HG03342 (cell line): ENCODE measurements at regions not wholly inside any gene's neighbourhood (a gene's known extent, or its start where the extent isn't known, plus 50 kb on each side); places are given as distances from the start of the nearest gene placed in this dataset.
A peak's percentile ranks its signal among the peaks of the same experiment; 100 is the strongest.

Experiments used
- ATAC-seq: cut with Tn5 transposase; IDR thresholded peaks from one replicate; pipeline ENCODE4 v1.9.1; 2021; ENCODE audit warnings: mild to moderate bottlenecking, moderate library complexity; ENCODE audit not compliant: unreplicated experiment

GRCh38 chr1:83813576-83813975, 185.4 kb downstream of the TTLL7 start:
- no peak for ATAC-seq

DNA sequence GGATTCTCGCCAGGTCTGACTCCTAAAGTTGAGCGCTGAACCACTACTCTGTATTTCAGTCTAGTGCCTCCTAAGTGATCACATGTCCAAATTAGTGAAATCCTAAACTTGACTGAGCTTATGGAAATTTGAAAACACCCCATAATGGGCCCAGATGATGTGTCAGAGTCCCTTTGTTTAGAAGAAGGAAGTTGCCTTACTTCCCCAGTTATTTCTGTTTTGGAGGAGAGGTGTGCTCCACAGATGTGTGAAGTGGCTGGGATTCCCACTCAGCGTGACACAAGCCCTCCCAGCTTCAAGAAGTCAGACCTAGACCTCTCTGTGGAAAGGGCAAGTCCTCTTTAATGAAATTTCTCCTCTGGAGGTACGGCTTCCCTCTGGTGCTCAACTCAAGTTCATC, 188.8 kb downstream of the TTLL7 start:
- no peak for ATAC-seq

- ATAC-seq = no peak
These were observed 190.4 kb downstream of the TTLL7 start for GRCh38 chr1:83808536-83808935.

- ATAC-seq = no peak
These were observed 191.1 kb downstream of the TTLL7 start for GRCh38 chr1:83807821-83808220.

DNA sequence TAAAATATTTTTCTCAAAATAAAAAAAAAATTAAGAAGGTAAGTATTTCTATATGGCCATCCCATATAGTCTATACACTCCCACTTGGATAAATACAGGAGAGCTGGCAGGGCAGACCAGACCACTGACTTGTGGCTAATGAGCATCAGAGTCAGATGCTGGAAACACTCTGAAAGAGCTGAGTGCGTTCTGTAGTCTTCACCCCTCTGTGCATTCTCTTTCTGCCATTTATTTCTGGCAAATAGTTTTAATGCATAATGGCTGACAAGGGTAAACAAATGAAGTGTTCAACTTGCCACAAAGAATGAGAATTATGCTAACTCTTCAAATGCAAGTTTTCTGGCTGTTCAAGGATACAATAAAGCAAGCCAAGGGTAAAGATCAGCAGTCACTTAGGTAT, 191.7 kb downstream of the TTLL7 start:
- no peak for ATAC-seq

- no peak for ATAC-seq
These were observed 193.0 kb downstream of the TTLL7 start for GRCh38 chr1:83805921-83806320.

DNA sequence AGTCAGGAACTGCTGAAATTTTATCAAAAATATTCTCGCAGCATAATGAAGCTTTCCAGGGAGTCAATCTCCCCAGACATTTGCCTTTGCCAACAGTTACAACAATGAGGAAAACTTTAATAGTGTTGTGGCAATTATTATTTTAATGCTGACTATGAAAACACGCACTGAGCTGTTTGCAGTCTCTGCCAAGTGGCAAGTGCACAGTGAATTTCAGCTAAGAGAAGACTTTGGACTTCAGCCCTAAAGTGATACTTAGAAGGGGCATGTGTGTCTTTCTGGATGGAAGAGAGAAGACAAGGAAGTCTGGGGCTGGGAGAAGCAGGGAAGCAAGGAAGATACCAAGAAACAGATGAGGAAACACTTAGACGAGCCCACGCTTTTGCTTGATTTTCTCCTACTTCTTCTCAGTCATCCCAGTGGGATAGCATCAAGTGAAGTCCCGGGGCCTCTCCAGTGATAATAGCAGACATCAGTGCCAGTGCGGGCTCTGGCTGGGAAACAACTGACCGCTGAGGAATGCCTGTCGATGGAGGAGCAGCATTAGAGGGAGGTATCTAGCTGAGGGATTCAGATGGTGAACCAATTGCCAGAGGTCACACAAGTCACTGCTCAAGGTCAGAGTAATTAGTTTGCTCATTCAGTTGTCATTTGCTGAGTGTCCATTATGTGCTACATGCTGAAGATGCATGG, 196.3 kb downstream of the TTLL7 start:
- ATAC-seq = no peak

- no peak for ATAC-seq
These were observed 196.9 kb downstream of the TTLL7 start for GRCh38 chr1:83802023-83802422.

DNA sequence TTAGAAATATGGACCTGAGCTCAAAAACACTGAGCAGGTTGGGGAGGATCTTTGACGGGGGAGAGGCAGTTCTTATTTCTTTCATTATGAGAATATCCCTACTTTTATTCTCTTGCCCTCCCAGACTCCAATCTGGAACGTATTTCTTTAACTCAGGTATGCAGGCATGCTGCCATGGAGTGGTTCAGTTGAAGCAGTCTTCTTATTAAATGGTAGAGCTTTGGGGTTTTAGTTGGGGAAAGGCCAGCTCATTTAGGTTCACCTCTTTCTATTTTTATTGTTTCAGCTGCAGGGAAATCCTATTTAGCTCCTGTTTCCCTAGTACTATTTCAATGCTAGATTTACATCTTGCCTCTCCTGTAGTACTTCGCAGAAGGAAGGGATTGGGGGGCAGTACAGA, 198.9 kb downstream of the TTLL7 start:
- no peak for ATAC-seq

GRCh38 chr1:83799594-83799993, 199.3 kb downstream of the TTLL7 start:
- no peak for ATAC-seq

GRCh38 chr1:83798965-83799364, 200.0 kb downstream of the TTLL7 start:
- ATAC-seq = no peak

DNA sequence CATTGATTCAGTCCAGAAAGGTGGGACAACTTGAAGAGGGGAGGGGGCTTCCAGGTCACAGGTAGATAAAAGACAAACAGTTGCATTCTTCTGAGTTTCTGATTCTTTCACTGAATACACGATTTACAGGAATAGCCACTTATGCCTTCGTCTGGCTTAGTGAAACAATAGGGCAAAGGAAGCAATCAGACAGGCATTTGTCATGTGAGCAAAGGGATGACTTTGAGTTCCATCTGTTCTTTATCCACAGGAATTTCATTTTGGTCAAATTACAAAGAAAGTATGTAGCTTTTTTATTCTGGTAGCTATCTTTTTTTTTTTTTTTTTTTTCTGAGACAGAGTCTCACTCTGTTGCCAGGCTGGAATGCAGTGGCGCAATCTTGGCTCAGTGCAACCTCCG, 202.5 kb downstream of the TTLL7 start:
- no peak for ATAC-seq

DNA sequence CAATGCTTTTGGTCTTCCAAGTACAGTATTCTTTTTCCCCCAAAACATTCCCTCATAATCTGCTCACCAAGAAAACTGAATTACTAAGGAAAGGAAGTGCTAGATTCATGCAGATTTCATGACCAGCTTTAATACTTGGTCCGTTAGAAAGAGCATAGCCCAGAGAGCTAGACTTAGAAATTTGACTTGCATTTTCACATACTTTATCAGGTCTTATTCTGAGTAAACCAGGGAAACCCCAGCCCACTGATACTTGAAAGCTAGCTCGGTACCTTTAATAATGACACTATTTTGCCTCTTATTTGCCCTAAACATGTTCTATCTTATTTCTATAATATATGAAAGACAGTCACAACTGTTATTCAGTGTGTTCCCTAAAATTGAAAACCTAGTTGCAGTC, 204.5 kb downstream of the TTLL7 start:
- peak; percentile 70 for ATAC-seq

DNA sequence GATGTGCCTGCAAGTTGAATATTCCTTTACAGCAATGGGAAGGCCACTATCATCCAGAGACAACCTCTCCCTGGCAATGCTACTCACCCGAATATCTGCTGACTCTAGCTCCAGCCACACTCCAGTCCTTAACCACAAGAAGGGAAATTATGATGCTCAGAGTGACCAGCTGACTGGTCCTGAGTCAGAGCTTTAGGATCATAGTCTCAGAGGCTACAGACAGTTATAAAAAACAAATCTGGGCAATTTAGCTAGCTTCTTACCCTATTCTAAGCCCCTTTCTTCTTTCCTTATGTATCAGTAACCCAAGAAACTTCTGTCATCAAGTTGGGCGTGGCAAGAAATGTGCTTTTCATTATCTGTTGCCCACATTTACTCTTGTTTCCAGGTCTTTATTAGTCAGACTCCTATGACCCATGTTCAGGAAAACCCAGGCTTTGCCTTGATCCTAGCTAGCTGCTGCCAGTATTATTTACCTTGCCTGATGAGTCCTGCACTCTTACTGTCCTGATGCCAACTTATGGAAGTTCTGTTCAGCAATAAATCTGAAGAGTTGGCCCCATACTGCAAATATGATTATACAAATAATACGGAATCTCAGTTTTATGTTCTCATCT, 207.0 kb downstream of the TTLL7 start:
- no peak for ATAC-seq

DNA sequence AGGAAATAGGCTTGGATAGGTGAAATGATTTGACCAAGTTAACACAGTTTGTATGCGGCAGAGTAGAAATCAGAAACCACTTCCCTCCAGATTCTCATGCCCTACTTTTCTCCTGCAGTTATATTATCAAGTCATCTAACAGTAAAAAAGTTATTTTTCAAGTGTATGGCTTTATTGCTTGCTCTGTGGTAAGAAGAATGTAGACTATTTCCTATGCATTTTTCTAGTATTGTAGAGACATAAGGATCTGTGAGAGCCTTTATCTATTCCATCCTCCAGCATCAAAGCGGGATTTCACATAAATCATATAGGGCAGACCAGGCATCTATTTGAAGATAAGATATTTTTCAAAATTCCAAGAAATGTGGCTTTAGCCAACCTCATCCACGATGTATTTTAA, 208.5 kb downstream of the TTLL7 start:
- no peak for ATAC-seq

GRCh38 chr1:83787246-83787998, 211.5 kb downstream of the TTLL7 start:
- no peak for ATAC-seq

- no peak for ATAC-seq
These were observed 217.3 kb downstream of the TTLL7 start for GRCh38 chr1:83781667-83782066.

- no peak for ATAC-seq
These were observed 219.4 kb downstream of the TTLL7 start for GRCh38 chr1:83779565-83779964.

- no peak for ATAC-seq
These were observed 221.2 kb downstream of the TTLL7 start for GRCh38 chr1:83777758-83778101.

DNA sequence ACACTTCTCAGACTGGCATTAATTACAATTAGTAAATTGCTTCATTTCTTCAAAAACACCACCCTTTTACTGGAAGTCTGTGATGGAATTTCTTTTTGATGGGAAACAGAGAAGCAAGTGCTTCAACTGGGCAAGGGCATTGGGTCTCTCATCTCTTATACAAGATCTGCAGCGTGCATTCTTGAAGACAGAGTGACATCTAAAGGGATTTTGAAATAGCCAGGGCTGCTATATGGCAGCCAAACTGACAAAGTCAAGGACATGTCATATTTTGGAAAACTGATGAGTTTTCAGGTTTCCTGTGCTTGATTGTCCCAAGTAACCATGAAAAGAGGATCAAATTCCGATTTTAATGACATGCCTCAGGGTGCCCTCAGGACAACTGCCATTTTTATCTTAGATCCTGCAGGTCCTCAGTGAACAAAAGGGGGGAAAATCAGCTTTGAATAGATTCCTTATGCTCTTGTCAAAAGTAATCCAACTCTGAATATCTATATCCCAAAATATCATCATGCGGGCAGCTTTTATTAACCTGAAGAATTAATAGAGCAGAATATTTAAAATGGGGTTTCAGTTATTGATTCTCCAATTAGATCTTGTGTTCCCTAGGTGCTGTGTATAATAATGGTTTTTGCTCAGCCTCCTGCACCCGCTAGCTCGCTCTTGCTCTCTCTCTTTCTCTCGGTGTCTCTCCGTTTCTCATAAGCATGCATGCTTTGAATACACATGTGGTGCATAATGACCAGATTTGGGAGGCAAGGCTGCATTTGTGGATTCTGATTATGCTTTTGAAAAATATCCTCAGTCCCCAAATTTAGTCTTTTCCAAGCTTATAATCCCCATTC, 221.8 kb downstream of the TTLL7 start:
- ATAC-seq = no peak

DNA sequence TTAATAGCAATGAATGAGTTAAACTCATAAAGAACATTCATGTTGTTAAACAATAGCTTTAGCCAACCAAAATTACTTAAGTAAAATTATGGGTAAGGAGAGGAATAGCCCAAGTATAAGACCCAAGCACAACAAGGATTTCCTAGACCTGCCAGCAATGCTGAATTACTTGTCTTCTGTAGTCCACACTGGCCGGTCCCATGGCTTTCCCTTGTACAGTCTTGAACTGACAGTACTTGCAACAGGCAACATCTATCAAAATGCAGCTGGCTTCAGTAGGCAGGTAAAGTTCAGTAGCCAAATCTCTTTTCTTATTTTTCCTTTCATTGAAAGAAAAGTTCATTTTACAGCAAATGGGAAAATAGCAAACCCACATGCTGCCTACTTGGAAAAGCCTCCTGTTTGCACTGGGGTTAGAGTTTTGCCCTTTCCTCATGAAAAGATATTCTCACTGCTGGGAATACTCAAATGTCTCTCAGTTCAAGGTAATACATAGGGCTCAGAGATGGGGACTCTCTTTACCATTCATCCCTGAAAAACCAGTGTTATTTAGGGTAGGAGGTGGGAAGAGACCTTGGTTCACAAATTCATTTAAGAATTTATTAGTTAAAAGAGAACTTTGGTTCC, 222.8 kb downstream of the TTLL7 start:
- ATAC-seq = no peak
